ENCODE measurements at regions not wholly inside any gene's neighbourhood (a gene's known extent, or its start where the extent isn't known, plus 50 kb on each side); places are given as distances from the start of the nearest gene placed in this dataset.

DNA sequence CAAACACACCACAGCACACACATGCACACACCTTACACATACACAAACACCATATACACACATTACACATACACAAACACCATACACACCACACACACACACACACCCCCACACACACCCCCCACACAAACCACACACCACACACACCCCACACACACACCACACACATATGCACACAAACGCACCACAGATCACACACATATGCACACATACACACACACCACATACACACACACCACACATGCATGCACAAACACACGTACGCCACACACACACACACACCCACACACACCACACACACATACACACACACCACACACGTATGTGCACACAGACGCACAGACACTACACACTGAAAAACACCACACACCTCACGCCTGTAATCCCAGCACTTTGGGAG, 166.0 kb downstream of the AHSP start:
- H3K79me2 ChIP-seq = no peaks in the 10 kb centered on the region
- no peak overlapping the region for H3K4me3 ChIP-seq (ENCODE audit: low read depth, low read length)
- no peak overlapping the region for H3K4me2 ChIP-seq (ENCODE audit: low read length)
- no peaks in the 10 kb centered on the region for H3K36me3 ChIP-seq (ENCODE audit: control insufficient read depth, insufficient read depth, low read length)
- no peak overlapping the region for H2AFZ ChIP-seq
- no peaks in the 10 kb centered on the region for H3K27me3 ChIP-seq (ENCODE audit: control insufficient read depth, insufficient read depth, low read length)
- no peak for TF ChIP-seq CTCF (IDR thresholded peaks at IDR 0.05)
- H3K9ac ChIP-seq = no peak overlapping the region
- no peaks in the 10 kb centered on the region for H3K9me3 ChIP-seq (ENCODE audit: control insufficient read depth, low read length)
- H3K27ac ChIP-seq = no peak overlapping the region
- no peaks in the 10 kb centered on the region for H3K4me1 ChIP-seq

DNA sequence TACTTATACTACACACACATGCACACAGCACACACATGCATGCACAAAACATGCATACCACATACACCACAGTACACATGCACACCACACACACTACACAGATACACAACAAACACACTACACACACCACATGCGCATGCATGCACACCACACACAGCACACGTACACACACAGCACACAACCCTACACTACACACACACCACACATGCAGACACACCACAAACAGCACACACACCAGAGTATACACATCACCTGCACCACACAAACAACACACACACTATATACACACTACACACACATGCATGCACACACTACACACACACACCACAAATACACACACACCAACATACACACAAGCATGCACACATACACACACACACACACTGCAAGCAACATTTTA, 166.8 kb downstream of the AHSP start:
- Histone ChIP-seq H3K27ac (no peak overlapping the region), H3K4me2 (ENCODE audit: low read length) (no peak overlapping the region), H3K4me1 (no peaks in the 10 kb centered on the region), H3K27me3 (ENCODE audit: control insufficient read depth, insufficient read depth, low read length) (no peaks in the 10 kb centered on the region), H3K79me2 (peaks cover under 1% of the 10 kb centered on the region), H3K9me3 (ENCODE audit: control insufficient read depth, low read length) (no peaks in the 10 kb centered on the region), H3K36me3 (ENCODE audit: control insufficient read depth, insufficient read depth, low read length) (no peaks in the 10 kb centered on the region), H3K9ac (no peak overlapping the region), H2AFZ (no peak overlapping the region), H3K4me3 (ENCODE audit: low read depth, low read length) (no peak overlapping the region)
- TF ChIP-seq CTCF (IDR thresholded peaks at IDR 0.05) = no peak

DNA sequence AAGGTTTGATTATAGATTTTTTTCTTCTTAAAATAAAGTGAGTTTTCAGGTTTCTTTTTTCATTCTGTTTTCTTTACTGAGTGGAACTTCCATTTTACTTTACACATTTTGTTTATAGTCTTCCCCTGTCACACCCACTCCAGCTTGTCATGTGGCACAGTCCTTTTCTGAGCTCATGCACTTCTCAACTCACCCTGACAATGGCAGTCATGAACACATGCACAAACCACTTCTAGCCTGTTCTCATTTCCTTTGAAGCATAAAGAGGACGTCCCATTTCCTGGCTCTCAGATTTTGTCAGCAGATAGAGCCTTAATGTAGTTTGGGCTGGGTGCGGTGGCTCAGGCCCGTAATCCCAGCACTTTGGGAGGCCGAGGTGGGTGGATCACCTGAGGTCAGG, 168.0 kb downstream of the AHSP start:
- TF ChIP-seq CTCF (IDR thresholded peaks at IDR 0.05) = no peak
- no peaks in the 10 kb centered on the region for H3K4me1 ChIP-seq
- H3K9me3 ChIP-seq (ENCODE audit: control insufficient read depth, low read length) = no peaks in the 10 kb centered on the region
- H3K9ac ChIP-seq = no peak overlapping the region
- H3K36me3 ChIP-seq (ENCODE audit: control insufficient read depth, insufficient read depth, low read length) = no peaks in the 10 kb centered on the region
- no peak overlapping the region for H3K4me3 ChIP-seq (ENCODE audit: low read depth, low read length)
- no peak overlapping the region for H3K27ac ChIP-seq
- no peak overlapping the region for H3K4me2 ChIP-seq (ENCODE audit: low read length)
- no peaks in the 10 kb centered on the region for H3K27me3 ChIP-seq (ENCODE audit: control insufficient read depth, insufficient read depth, low read length)
- no peak overlapping the region for H2AFZ ChIP-seq
- peaks cover 3% of the 10 kb centered on the region for H3K79me2 ChIP-seq

DNA sequence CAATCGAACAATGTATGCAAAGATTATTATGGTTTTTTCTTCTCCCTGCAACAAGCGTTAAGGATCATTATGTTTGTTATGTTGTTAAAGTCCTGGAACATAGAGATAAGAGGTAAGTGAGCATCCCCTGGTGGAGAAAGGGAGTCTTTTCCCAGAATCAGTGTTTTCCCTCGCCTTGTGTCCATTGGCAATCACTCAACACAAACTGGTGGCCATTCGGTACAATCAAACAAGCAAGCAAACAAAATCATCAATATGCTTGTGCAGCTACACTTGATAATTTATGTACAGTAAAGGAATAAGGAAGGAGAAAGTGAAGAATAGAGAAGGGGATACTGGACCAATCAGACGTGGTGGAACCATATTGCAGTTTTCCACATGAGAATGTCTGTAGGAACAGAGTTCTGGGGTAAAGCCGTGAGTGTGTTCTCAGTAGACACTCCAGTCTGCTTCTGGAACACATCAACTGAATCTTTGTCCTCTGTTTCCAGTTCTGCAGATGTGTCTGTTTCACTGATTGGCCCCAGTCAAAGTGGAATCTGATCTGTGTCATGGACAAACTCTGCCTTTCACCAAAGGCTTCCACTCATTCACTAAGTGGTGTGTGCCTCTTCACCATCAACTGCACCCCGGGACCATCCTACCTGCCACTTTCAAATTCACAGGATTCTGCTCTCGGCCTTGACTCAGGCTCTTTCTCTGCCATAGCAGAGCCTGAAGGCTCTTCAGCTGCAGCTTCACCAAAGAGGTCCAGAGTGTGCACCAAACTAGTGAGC, 169.5 kb downstream of the AHSP start:
- no peaks in the 10 kb centered on the region for H3K36me3 ChIP-seq (ENCODE audit: control insufficient read depth, insufficient read depth, low read length)
- no peak overlapping the region for H3K4me2 ChIP-seq (ENCODE audit: low read length)
- no peak overlapping the region for H3K4me3 ChIP-seq (ENCODE audit: low read depth, low read length)
- no peak overlapping the region for H2AFZ ChIP-seq
- H3K79me2 ChIP-seq = peaks cover 3% of the 10 kb centered on the region
- H3K27ac ChIP-seq = no peak overlapping the region
- H3K4me1 ChIP-seq = peaks cover 7% of the 10 kb centered on the region
- H3K27me3 ChIP-seq (ENCODE audit: control insufficient read depth, insufficient read depth, low read length) = no peaks in the 10 kb centered on the region
- peak; percentile 41 for TF ChIP-seq CTCF (IDR thresholded peaks at IDR 0.05)
- no peaks in the 10 kb centered on the region for H3K9me3 ChIP-seq (ENCODE audit: control insufficient read depth, low read length)
- no peak overlapping the region for H3K9ac ChIP-seq

GRCh38 chr16:31697744-31698125, 170.0 kb downstream of the AHSP start:
- Histone ChIP-seq H3K79me2 (peaks cover 3% of the 10 kb centered on the region), H3K4me3 (ENCODE audit: low read depth, low read length) (no peak overlapping the region), H3K9me3 (ENCODE audit: control insufficient read depth, low read length) (no peaks in the 10 kb centered on the region), H3K9ac (no peak overlapping the region), H3K36me3 (ENCODE audit: control insufficient read depth, insufficient read depth, low read length) (no peaks in the 10 kb centered on the region), H3K27ac (no peak overlapping the region), H3K27me3 (ENCODE audit: control insufficient read depth, insufficient read depth, low read length) (no peaks in the 10 kb centered on the region), H3K4me1 (peaks cover 7% of the 10 kb centered on the region), H3K4me2 (ENCODE audit: low read length) (no peak overlapping the region), H2AFZ (no peak overlapping the region)
- TF ChIP-seq CTCF (IDR thresholded peaks at IDR 0.05) = no peak

Data from parathyroid adenoma (tissue), 2 donors.